Activated T-cell treated with anti-CD3 and anti-CD28 coated beads, Interleukin-2, amount 50 U/mL, for 72 hours (primary cell): ENCODE measurements at regions not wholly inside any gene's neighbourhood (a gene's known extent, or its start where the extent isn't known, plus 50 kb on each side); places are given as distances from the start of the nearest gene placed in this dataset.

Source experiments
- ATAC-seq, 2 donors: fragments of 150-1000 bp; cut with Tn5 transposase; replicated peaks in 1 of 2; 2 replicates each; pipeline ENCODE4 v1.10.0; 2021; ENCODE audit warnings: moderate library complexity in 2 of 2, mild to moderate bottlenecking in 1 of 2
- DNase-seq, 2 donors: peaks; one replicate each; pipeline ENCODE4 v3.0.0; 2021 to 2022; ENCODE audit warnings: mixed read lengths in 1 of 2
- H3K27ac Mint-ChIP-seq: one replicate; pipeline ENCODE4 v1.8.0; 2022; ENCODE audit warnings: mild to moderate bottlenecking, moderate library complexity, mixed read lengths
- H3K27me3 Mint-ChIP-seq: one replicate; pipeline ENCODE4 v1.8.0; 2022; ENCODE audit warnings: low read depth, mixed read lengths
- H3K36me3 Mint-ChIP-seq, 2 donors: one replicate each; pipeline ENCODE4 v1.8.0; 2022; ENCODE audit warnings: mixed read lengths in 2 of 2, mild to moderate bottlenecking in 1 of 2; ENCODE audit not compliant: insufficient read depth in 2 of 2
- H3K4me1 Mint-ChIP-seq: one replicate; pipeline ENCODE4 v1.8.0; 2022; ENCODE audit warnings: low read depth, mixed read lengths
- H3K4me3 Mint-ChIP-seq, 2 donors: one replicate each; pipeline ENCODE4 v1.8.0; 2022; ENCODE audit warnings: mild to moderate bottlenecking in 2 of 2, mixed read lengths in 2 of 2, moderate library complexity in 2 of 2
- H3K9me3 Mint-ChIP-seq, 2 donors: one replicate each; pipeline ENCODE4 v1.8.0; 2022; ENCODE audit warnings: mixed read lengths in 2 of 2

DNA sequence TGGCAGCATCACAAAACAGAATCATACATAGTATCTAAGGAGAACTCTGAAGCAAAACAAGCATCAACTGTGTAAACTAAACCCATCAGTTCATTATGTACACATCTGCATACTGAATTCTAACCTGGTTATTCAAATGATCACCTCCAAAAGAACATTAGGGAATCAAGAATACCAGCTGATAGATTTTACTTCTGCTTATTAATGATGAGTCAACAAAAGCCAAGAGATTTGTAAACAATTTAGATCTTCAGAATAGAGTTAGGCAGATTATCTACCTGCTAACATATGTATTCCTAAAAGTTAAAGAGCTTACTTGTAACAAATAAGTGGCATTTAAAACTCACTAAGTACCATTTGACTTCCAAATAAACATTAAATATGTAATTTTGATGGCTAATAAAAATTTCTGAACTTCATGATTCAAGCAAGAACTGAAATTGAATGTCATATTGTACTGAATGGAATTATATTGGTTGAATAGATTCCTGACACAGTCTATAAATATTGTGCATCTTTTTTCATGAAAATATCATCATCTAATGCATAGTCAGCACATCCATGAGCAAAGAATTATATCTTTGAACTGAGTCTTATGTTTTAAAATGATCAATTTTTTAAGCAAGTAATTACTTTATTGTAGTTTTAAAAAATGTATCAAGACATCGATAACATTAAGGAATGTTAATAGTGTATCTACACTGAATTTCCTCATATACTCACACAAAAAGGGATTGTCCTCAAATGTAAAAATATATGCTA is 470.5 kb downstream of the GRXCR1 start:
- H3K4me3 Mint-ChIP-seq = no peak overlapping the region
- H3K27me3 Mint-ChIP-seq = no peaks in the 10 kb centered on the region
- peaks cover 3% of the 10 kb centered on the region in 2 donors for H3K9me3 Mint-ChIP-seq
- H3K27ac Mint-ChIP-seq = no peak overlapping the region
- no peaks in the 10 kb centered on the region for H3K36me3 Mint-ChIP-seq
- H3K4me1 Mint-ChIP-seq = no peaks in the 10 kb centered on the region
- DNase-seq (no peak), ATAC-seq (no peak)

GRCh38 chr4:43369036-43369594 is 476.6 kb downstream of the GRXCR1 start:
- peaks cover 3 to 11% of the 10 kb centered on the region in 2 donors for H3K9me3 Mint-ChIP-seq
- no peaks in the 10 kb centered on the region for H3K27me3 Mint-ChIP-seq
- DNase-seq = no peak

DNA sequence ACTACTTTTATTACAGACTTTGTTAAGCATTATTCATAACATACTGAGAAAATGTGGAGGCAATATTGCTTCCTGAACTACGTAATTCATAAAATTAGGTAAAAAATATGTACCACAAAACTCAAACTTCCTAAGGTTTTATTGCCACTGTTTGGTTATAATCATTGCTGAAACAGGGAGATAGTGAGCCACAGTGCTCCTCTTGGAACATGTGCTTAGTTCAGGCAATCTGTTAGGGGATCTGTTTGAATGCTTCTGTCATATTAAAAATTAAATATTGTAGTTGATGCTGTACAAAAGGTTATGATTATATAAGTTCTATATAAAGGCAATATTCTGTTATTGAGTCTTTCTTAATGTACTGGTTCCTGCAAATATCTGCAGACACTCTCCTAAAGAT is 480.7 kb downstream of the GRXCR1 start:
- no peak overlapping the region for H3K4me3 Mint-ChIP-seq
- no peaks in the 10 kb centered on the region for H3K36me3 Mint-ChIP-seq
- ATAC-seq (no peak), DNase-seq (no peak)
- no peak overlapping the region for H3K27ac Mint-ChIP-seq
- H3K4me1 Mint-ChIP-seq = no peaks in the 10 kb centered on the region
- no peaks in the 10 kb centered on the region for H3K27me3 Mint-ChIP-seq
- H3K9me3 Mint-ChIP-seq = peaks cover 7 to 12% of the 10 kb centered on the region in 2 donors

More at GRCh38 chr4:43369036-43369594, 476.6 kb downstream of the GRXCR1 start:
- Mint-ChIP-seq H3K4me1 (no peaks in the 10 kb centered on the region), H3K4me3 (no peak overlapping the region), H3K36me3 (no peaks in the 10 kb centered on the region), H3K27ac (no peak overlapping the region)
- ATAC-seq = no peak

- no peaks in the 10 kb centered on the region for H3K36me3 Mint-ChIP-seq
- no peak overlapping the region for H3K27ac Mint-ChIP-seq
- H3K27me3 Mint-ChIP-seq = no peaks in the 10 kb centered on the region
- ATAC-seq (no peak), DNase-seq (no peak)
- no peak overlapping the region for H3K4me3 Mint-ChIP-seq
- peaks cover 7 to 12% of the 10 kb centered on the region in 2 donors for H3K9me3 Mint-ChIP-seq
- H3K4me1 Mint-ChIP-seq = no peaks in the 10 kb centered on the region
Observed at GRCh38 chr4:43374216-43374751, 481.8 kb downstream of the GRXCR1 start.

DNA sequence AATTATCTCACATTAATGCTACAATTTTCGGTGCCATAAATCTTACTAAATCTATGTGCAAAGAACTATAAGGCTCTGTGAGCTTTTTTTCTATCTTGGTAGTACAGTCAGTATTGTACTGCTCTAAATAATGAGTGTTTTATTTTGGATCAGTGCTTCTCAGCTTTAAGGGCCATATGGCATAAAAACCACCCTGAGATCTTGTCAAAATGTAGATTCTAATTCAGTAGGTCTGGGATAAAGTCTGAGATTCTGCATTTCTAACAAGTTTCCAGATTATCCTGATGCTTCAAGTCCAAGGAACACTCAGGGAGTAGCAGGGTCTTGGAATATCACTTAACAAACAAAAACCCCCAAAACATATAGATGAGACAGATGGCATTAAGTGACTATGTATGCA is 486.5 kb downstream of the GRXCR1 start:
- DNase-seq = no peak
- Mint-ChIP-seq H3K4me3 (no peak overlapping the region), H3K27ac (no peak overlapping the region), H3K4me1 (no peaks in the 10 kb centered on the region), H3K36me3 (no peaks in the 10 kb centered on the region), H3K27me3 (no peaks in the 10 kb centered on the region), H3K9me3 (peaks cover 5 to 11% of the 10 kb centered on the region in 2 donors)
- ATAC-seq = no peak

- Mint-ChIP-seq H3K36me3 (no peaks in the 10 kb centered on the region), H3K27me3 (no peaks in the 10 kb centered on the region), H3K9me3 (peaks cover 5 to 6% of the 10 kb centered on the region in 2 donors), H3K4me3 (no peak overlapping the region), H3K4me1 (no peaks in the 10 kb centered on the region), H3K27ac (no peak overlapping the region)
- DNase-seq (no peak), ATAC-seq (no peak)
Observed at GRCh38 chr4:43380093-43380492, 487.6 kb downstream of the GRXCR1 start.

DNA sequence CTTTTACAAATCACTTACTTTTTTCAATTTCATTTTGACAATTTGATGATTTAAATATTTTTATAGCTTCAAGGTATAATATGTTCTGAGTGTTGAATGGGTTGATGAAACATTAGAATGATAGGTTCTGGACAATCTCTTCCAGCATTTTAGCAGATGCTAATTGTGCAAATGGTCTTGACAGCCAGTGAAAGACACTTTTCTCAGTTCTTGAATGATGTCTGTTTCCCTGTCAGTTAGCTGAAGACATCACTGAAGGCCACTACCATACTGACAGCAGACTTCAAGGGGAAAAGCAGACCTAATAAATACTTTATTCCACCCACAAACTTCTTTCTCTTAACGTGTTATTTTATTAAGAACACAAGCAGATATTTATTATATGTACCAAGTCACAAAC is 498.6 kb downstream of the GRXCR1 start:
- no peaks in the 10 kb centered on the region for H3K4me1 Mint-ChIP-seq
- ATAC-seq = no peak

DNA sequence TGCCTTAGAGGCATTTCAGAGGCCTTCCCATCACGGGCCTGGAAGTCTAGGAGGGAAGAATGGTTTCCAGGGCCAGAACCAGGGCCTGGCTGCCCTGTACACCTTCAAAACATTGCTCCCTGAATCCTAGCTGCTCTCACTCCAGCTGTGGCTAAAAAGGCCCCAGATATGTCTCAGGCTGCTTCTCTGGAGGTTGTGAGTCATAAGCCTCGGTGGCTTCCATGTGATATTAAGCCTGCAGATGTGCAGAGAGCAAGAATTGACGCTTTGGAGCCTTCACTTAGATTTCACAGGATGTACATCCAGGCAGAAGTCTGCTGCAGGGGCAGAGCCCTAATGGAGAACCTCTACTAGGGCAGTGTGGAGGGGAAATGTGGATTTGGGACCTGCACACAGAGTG is 502.5 kb downstream of the GRXCR1 start:
- Mint-ChIP-seq H3K9me3 (peaks cover 9 to 13% of the 10 kb centered on the region in 2 donors), H3K27ac (no peak overlapping the region), H3K4me3 (no peak overlapping the region), H3K27me3 (no peaks in the 10 kb centered on the region), H3K4me1 (no peaks in the 10 kb centered on the region), H3K36me3 (peaks cover 0 to 3% of the 10 kb centered on the region in 2 donors)
- ATAC-seq (no peak), DNase-seq (no peak)

More for the DNA sequence above, 498.6 kb downstream of the GRXCR1 start:
- H3K4me3 Mint-ChIP-seq = no peak overlapping the region
- H3K36me3 Mint-ChIP-seq = no peaks in the 10 kb centered on the region
- DNase-seq = no peak
- no peak overlapping the region for H3K27ac Mint-ChIP-seq
- H3K9me3 Mint-ChIP-seq = peaks cover 4 to 7% of the 10 kb centered on the region in 2 donors
- H3K27me3 Mint-ChIP-seq = no peaks in the 10 kb centered on the region

- H3K4me1 Mint-ChIP-seq = no peaks in the 10 kb centered on the region
- H3K36me3 Mint-ChIP-seq = peaks cover 0 to 3% of the 10 kb centered on the region in 2 donors
- no peak overlapping the region for H3K4me3 Mint-ChIP-seq
- DNase-seq = no peak
- ATAC-seq = no peak
- no peak overlapping the region for H3K27ac Mint-ChIP-seq
- peaks cover 7 to 14% of the 10 kb centered on the region in 2 donors for H3K9me3 Mint-ChIP-seq
- no peaks in the 10 kb centered on the region for H3K27me3 Mint-ChIP-seq
Observed at GRCh38 chr4:43399726-43400125, 507.2 kb downstream of the GRXCR1 start.

- peaks cover 2 to 11% of the 10 kb centered on the region in 2 donors for H3K9me3 Mint-ChIP-seq
- H3K4me1 Mint-ChIP-seq = no peaks in the 10 kb centered on the region
- H3K36me3 Mint-ChIP-seq = no peaks in the 10 kb centered on the region
- no peak overlapping the region for H3K27ac Mint-ChIP-seq
- DNase-seq (no peak), ATAC-seq (no peak)
- no peak overlapping the region for H3K4me3 Mint-ChIP-seq
- H3K27me3 Mint-ChIP-seq = no peaks in the 10 kb centered on the region
Observed at GRCh38 chr4:43402393-43402792, 509.9 kb downstream of the GRXCR1 start.

DNA sequence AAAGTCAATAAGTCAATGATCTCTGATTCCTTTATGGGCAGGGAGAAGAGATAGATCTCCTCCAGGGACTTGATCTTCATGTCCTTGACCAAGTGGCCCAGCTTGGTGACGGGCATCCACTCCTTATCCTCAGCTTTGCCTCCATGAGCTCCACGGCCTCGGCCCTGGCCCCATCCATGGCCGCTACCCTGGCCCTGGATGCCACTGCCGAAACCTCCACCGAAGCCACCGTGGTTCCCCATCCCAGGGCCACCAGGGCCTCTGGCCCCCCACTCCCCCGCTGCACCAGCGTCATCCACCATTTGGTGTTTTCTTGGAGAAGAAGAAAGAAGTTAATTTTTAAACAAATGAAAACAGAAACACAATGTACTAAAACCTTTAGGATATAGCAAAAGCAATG is 518.1 kb downstream of the GRXCR1 start:
- ATAC-seq (no peak), DNase-seq (no peak)
- no peaks in the 10 kb centered on the region for H3K36me3 Mint-ChIP-seq
- no peak overlapping the region for H3K27ac Mint-ChIP-seq
- H3K27me3 Mint-ChIP-seq = no peaks in the 10 kb centered on the region
- no peaks in the 10 kb centered on the region for H3K4me1 Mint-ChIP-seq
- no peak overlapping the region for H3K4me3 Mint-ChIP-seq
- H3K9me3 Mint-ChIP-seq = peaks cover 3 to 5% of the 10 kb centered on the region in 2 donors

DNA sequence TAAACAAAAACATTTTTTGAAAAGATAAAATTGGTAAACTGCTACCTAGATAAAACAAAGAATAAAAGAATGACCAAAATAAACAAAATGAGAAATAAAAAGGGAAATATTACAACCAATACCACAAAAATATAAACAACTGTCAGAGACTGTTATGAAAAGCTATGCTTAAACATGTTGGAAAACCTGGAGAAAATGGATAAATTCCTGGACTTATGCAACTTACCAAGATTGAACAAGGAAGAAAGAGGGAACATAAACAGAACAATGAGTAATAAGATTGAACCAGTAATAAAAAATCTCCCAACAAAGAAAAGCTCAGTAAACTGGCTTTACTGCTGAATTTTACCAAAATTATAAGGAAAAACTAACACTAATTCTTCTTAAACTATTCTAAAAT is 518.7 kb downstream of the GRXCR1 start:
- DNase-seq (no peak), ATAC-seq (no peak)
- no peaks in the 10 kb centered on the region for H3K4me1 Mint-ChIP-seq
- H3K36me3 Mint-ChIP-seq = peaks cover 0 to 1% of the 10 kb centered on the region in 2 donors
- H3K27ac Mint-ChIP-seq = no peak overlapping the region
- H3K4me3 Mint-ChIP-seq = no peak overlapping the region
- H3K9me3 Mint-ChIP-seq = peaks cover 3% of the 10 kb centered on the region in 2 donors
- no peaks in the 10 kb centered on the region for H3K27me3 Mint-ChIP-seq

DNA sequence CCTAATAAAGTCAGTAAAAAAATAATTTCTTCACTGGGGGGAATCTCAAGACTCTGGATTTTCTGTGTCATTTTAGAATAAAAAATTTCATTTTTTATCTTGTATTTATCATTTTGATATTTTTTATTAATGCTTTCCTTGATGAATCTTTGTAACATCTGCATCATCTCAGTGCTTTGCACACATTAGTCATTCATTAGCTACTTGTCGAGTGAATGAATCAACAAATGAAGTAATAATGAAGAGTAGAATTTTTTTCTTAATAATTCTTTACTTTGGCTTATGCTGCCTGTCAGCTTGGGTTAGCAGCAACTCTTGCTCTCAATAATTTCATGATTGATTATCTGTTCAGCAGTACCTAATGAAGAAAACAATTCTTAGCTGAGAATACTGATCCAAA is 530.8 kb downstream of the GRXCR1 start:
- H3K27me3 Mint-ChIP-seq = no peaks in the 10 kb centered on the region
- no peaks in the 10 kb centered on the region for H3K36me3 Mint-ChIP-seq
- H3K4me1 Mint-ChIP-seq = no peaks in the 10 kb centered on the region
- no peak overlapping the region for H3K27ac Mint-ChIP-seq
- DNase-seq (no peak), ATAC-seq (no peak)
- H3K4me3 Mint-ChIP-seq = no peak overlapping the region
- peaks cover 0 to 3% of the 10 kb centered on the region in 2 donors for H3K9me3 Mint-ChIP-seq
